Hepatocyte (in vitro differentiated cells): ENCODE measurements at regions not wholly inside any gene's neighbourhood (a gene's known extent, or its start where the extent isn't known, plus 50 kb on each side); places are given as distances from the start of the nearest gene placed in this dataset.

ENCODE experiments used
- DNase-seq: peaks from one replicate; pipeline ENCODE4 v3.0.0-alpha.2; 2016; ENCODE audit warnings: low spot score
- H2AFZ ChIP-seq: fragments of 200-600 bp; sonication (generic); 2 replicates; pipeline ENCODE4 v1.6.0; 2016; ENCODE audit warnings: antibody characterized with exemption, mild to moderate bottlenecking
- H3K27ac ChIP-seq: fragments of 200-600 bp; sonication (generic); 2 replicates; pipeline ENCODE4 v1.5.1; 2016; ENCODE audit warnings: mild to moderate bottlenecking
- H3K27me3 ChIP-seq: fragments of 200-600 bp; sonication (generic); 2 replicates; pipeline ENCODE4 v1.6.1; 2016
- H3K36me3 ChIP-seq: fragments of 200-600 bp; sonication (generic); replicated peaks from 2 replicates; pipeline ENCODE4 v1.5.1; 2016; ENCODE audit warnings: low read depth; ENCODE audit not compliant: insufficient read depth
- H3K4me1 ChIP-seq: fragments of 200-600 bp; sonication (generic); 2 replicates; pipeline ENCODE4 v1.5.1; 2016; ENCODE audit warnings: mild to moderate bottlenecking, moderate library complexity; ENCODE audit not compliant: insufficient read depth
- H3K4me2 ChIP-seq: fragments of 200-600 bp; sonication (generic); 2 replicates; pipeline ENCODE4 v1.6.0; 2016
- H3K4me3 ChIP-seq: fragments of 200-600 bp; sonication (generic); 2 replicates; pipeline ENCODE4 v1.5.1; 2016; ENCODE audit warnings: mild to moderate bottlenecking
- H3K79me2 ChIP-seq: fragments of 200-600 bp; sonication (generic); 2 replicates; pipeline ENCODE4 v1.6.0; 2017; ENCODE audit warnings: mild to moderate bottlenecking
- H3K9me2 ChIP-seq: fragments of 200-600 bp; sonication (generic); replicated peaks from 2 replicates; pipeline ENCODE4 v1.6.0; 2017; ENCODE audit warnings: mild to moderate bottlenecking; ENCODE audit not compliant: insufficient read depth
- H3K9me3 ChIP-seq: fragments of 200-600 bp; sonication (generic); 2 replicates; pipeline ENCODE4 v1.5.1; 2016; ENCODE audit warnings: low read depth, mild to moderate bottlenecking
- H4K20me1 ChIP-seq: fragments of 200-600 bp; sonication (generic); 2 replicates; pipeline ENCODE4 v1.6.0; 2016; ENCODE audit warnings: mild to moderate bottlenecking; ENCODE audit not compliant: insufficient read depth, poor library complexity, severe bottlenecking
- EZH2 ChIP-seq: fragments of 200-600 bp; sonication (generic); IDR thresholded peaks from 2 replicates; pipeline ENCODE4 v1.6.1; 2016; ENCODE audit warnings: antibody characterized with exemption, mild to moderate bottlenecking, borderline replicate concordance
- EZH2phosphoT487 ChIP-seq: fragments of 200-600 bp; sonication (generic); IDR thresholded peaks from one replicate; pipeline ENCODE4 v1.6.1; 2018; ENCODE audit warnings: antibody characterized with exemption, mild to moderate bottlenecking, low read depth, moderate library complexity; ENCODE audit not compliant: unreplicated experiment, severe bottlenecking
- WGBS: methylation state at CpG from one replicate; pipeline ENCODE4 v1.1.6; 2016; ENCODE audit warnings: low lambda C conversion rate; ENCODE audit errors: missing lambda C conversion rate; 5-methylcytosine and 5-hydroxymethylcytosine counted together
- TF ChIP-seq, protein P1 (sequence below): fragments of 200-600 bp; sonication (generic); IDR thresholded peaks from 2 replicates; pipeline ENCODE4 v1.5.1; 2016; ENCODE audit warnings: antibody characterized with exemption, mild to moderate bottlenecking; ENCODE audit not compliant: poor library complexity

DNA sequence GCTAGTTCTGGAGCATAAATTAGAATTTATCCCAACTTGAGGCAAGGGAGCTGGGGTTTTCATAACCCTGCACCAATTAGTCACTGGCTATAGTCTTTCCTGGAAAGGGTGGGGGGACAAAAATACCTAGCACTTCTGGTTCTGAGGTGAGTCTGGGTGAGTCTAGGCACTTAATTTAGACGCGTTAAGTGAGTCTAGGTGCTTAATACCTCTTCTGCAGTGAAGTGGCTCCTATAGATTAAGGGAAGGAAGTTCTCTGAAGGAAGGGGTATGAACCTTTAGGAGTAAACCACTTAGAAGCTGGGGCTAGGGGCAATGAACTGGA is 251.7 kb downstream of the EFCAB11 start:
- no peak for DNase-seq
- H3K9me2 ChIP-seq, result no peaks in the 10 kb centered on the region
- H3K36me3 ChIP-seq, result no peaks in the 10 kb centered on the region
- no peak overlapping the region for H3K4me3 ChIP-seq
- H3K4me1 ChIP-seq, result peaks cover 12% of the 10 kb centered on the region
- H3K27me3 ChIP-seq, result no peaks in the 10 kb centered on the region
- no peak overlapping the region for H3K27ac ChIP-seq
- H4K20me1 ChIP-seq, result no peaks in the 10 kb centered on the region
- H3K4me2 ChIP-seq, result no peak overlapping the region
- WGBS, result 97% methylated on average over 2 of the region's 2 CpGs
- no peaks in the 10 kb centered on the region for H3K79me2 ChIP-seq
- TF ChIP-seq, protein P1, sequence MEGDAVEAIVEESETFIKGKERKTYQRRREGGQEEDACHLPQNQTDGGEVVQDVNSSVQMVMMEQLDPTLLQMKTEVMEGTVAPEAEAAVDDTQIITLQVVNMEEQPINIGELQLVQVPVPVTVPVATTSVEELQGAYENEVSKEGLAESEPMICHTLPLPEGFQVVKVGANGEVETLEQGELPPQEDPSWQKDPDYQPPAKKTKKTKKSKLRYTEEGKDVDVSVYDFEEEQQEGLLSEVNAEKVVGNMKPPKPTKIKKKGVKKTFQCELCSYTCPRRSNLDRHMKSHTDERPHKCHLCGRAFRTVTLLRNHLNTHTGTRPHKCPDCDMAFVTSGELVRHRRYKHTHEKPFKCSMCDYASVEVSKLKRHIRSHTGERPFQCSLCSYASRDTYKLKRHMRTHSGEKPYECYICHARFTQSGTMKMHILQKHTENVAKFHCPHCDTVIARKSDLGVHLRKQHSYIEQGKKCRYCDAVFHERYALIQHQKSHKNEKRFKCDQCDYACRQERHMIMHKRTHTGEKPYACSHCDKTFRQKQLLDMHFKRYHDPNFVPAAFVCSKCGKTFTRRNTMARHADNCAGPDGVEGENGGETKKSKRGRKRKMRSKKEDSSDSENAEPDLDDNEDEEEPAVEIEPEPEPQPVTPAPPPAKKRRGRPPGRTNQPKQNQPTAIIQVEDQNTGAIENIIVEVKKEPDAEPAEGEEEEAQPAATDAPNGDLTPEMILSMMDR, result no peak
- no peak for TF ChIP-seq EZH2phosphoT487
- no peak for TF ChIP-seq EZH2
- no peaks in the 10 kb centered on the region for H3K9me3 ChIP-seq
- no peak overlapping the region for H2AFZ ChIP-seq

DNA sequence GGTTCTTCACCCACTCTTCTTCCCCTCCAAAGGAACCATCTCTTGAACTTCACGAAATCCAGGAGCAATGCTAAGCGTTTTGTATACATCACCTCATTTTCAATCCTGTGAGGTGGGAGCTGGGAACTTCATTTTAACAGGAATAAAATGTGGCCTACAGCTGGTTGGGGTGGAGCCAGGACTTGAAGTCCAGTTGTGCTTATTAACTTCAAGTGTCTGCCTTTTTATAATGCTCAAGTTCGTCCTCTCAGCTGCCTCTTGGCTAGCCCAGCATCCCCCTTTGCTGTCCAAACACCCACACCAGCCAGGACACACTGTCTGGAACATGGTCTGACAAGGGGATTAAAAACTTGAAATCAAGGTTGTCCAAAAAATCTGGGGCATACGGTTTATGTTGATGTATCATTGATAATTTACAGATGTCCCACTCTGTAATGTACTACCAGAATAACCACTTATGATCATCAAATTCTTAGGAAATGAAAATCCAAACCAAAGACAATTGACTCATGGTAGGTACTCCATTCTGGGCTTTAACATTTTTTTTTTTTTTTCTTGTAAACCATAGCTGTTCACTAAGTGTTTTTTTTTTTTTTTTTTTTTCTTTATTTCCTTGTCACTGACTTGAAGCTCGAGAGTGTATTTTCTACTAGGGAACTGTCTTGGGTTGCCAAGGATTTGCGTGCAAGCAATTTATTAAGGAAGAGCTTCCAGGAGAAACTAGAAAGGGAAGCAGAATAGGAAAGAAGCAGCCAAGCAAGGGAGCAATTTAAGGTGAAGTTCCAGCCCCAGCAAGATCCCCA is 252.3 kb downstream of the EFCAB11 start:
- no peaks in the 10 kb centered on the region for H3K9me2 ChIP-seq
- peak overlapping the region; percentile 83 for H3K4me3 ChIP-seq
- peak; percentile 30 for DNase-seq

DNA sequence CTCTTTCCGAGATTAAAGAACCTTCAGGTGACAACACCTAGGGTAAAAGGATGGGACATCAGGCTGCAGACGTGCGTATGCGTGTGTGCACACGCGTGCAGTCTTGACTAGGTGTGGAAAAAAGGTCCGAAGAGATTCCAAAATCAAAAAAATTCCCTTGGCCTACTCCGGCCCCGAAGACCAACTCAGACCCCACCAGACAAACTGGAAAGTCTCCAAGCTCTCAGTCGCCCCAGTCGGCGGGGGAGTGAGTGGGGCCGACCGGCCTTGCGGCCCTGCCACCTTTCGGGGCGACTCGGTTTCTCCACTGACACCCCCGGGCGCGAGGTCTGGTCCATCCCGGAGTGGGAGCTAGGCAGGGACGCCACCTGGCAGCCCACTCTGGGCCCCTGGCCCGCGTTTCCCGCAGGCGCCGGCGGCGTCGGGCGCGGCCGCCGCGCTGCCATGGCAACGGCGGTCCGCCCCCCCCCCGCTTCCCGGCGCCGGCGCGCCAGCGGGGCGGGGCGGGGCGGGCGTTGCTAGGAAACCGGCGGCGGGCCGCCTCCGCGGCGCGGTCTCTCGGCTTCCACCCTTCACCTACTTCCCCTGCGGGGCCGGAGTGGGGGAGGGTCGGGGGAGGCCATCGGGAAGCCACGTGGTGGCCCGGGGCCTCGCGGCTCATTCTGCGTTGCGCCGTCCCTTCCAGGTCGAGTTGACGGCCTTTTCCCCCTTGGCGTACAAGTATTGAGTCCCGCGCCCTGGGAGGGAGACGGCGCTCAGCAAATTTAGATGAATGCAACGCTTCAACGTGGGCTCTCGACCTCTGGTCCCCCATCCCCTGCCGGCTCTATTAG is 253.1 kb downstream of the EFCAB11 start:
- TF ChIP-seq EZH2, result no peak
- no peak for TF ChIP-seq EZH2phosphoT487
- TF ChIP-seq, protein P1, result no peak
- peak overlapping the region; percentile 95 for H3K4me2 ChIP-seq
- no peaks in the 10 kb centered on the region for H4K20me1 ChIP-seq
- H3K36me3 ChIP-seq, result no peaks in the 10 kb centered on the region
- no peaks in the 10 kb centered on the region for H3K9me3 ChIP-seq
- H3K79me2 ChIP-seq, result no peaks in the 10 kb centered on the region
- peaks cover 12% of the 10 kb centered on the region for H3K4me1 ChIP-seq
- H2AFZ ChIP-seq, result peak overlapping the region; percentile 99
- DNase-seq, result peak; percentile 93
- 13% methylated on average over 32 of the region's 81 CpGs for WGBS
- no peaks in the 10 kb centered on the region for H3K9me2 ChIP-seq
- peak overlapping the region; percentile 83 for H3K4me3 ChIP-seq
- peak overlapping the region; percentile 90 for H3K27ac ChIP-seq
- H3K27me3 ChIP-seq, result no peaks in the 10 kb centered on the region

More for the DNA sequence above, 252.3 kb downstream of the EFCAB11 start:
- TF ChIP-seq, protein P1, result no peak
- TF ChIP-seq EZH2phosphoT487 (no peak), EZH2 (no peak)
- H3K27ac ChIP-seq, result peak overlapping the region; percentile 90
- H3K4me2 ChIP-seq, result peak overlapping the region; percentile 95
- no peaks in the 10 kb centered on the region for H3K9me3 ChIP-seq
- peak overlapping the region; percentile 99 for H2AFZ ChIP-seq
- H3K4me1 ChIP-seq, result peaks cover 12% of the 10 kb centered on the region
- H3K27me3 ChIP-seq, result no peaks in the 10 kb centered on the region
- no peaks in the 10 kb centered on the region for H3K79me2 ChIP-seq
- WGBS, result 67% methylated on average over 6 of the region's 6 CpGs
- H3K36me3 ChIP-seq, result no peaks in the 10 kb centered on the region
- no peaks in the 10 kb centered on the region for H4K20me1 ChIP-seq
